IMR-90 (cell line): ENCODE measurements at regions not wholly inside any gene's neighbourhood (a gene's known extent, or its start where the extent isn't known, plus 50 kb on each side); places are given as distances from the start of the nearest gene placed in this dataset.

ENCODE experiments used
- ATAC-seq: fragments of 200-7000 bp; cut with Tn5 transposase; 2 replicates; pipeline ENCODE4 v1.9.1; 2020; ENCODE audit warnings: low read depth, mild to moderate bottlenecking, moderate library complexity
- BruUV-seq: library from RNA; stranded (reverse); fragments of 400-500 nt; replicated peaks from 2 replicates; lab custom pipeline; 2021; lab: Mats Ljungman, UMichigan
- CTCF ChIA-PET: fragments of 300-600 bp; formaldehyde crosslinking; extraction: SDS; loops from one replicate; lab custom pipeline; 2021; ENCODE audit warnings: antibody characterized with exemption; lab: Yijun Ruan, JAX
- POLR2A ChIA-PET: fragments of 300-600 bp; sonication (Branson Sonifier 250); formaldehyde crosslinking; loops from one replicate; lab custom pipeline; 2022; ENCODE audit warnings: antibody characterized with exemption; ENCODE audit not compliant: unreplicated experiment; lab: Charles Lee
- DNase-seq: peaks from one replicate; pipeline ENCODE4 v3.0.0; 2013
- H2AFZ ChIP-seq: replicated peaks from 2 replicates; pipeline ENCODE3; 2013; ENCODE audit warnings: low read length, mild to moderate bottlenecking; ENCODE audit not compliant: poor library complexity
- H2AK5ac ChIP-seq: 2 replicates; pipeline ENCODE4 v1.6.1; 2013; ENCODE audit warnings: low read depth, low read length, inconsistent platforms
- H2AK9ac ChIP-seq: replicated peaks from 2 replicates; pipeline ENCODE3; 2013; ENCODE audit warnings: mild to moderate bottlenecking, low read depth, low read length, moderate library complexity; ENCODE audit not compliant: poor library complexity
- H2BK120ac ChIP-seq: 2 replicates; pipeline ENCODE4 v1.6.1; 2013; ENCODE audit warnings: low read depth, low read length, inconsistent platforms
- H2BK15ac ChIP-seq: 3 replicates; pipeline ENCODE4 v1.6.1; 2013; ENCODE audit warnings: low read depth, low read length, inconsistent platforms
- H2BK20ac ChIP-seq: 2 replicates; pipeline ENCODE4 v1.6.1; 2013; ENCODE audit warnings: low read depth, mild to moderate bottlenecking, inconsistent platforms, low read length, moderate library complexity
- H2BK5ac ChIP-seq: 2 replicates; pipeline ENCODE4 v1.6.1; 2013; ENCODE audit warnings: mild to moderate bottlenecking, low read depth, low read length, inconsistent platforms; ENCODE audit not compliant: poor library complexity, severe bottlenecking
- H3K14ac ChIP-seq: replicated peaks from 2 replicates; pipeline ENCODE4 v1.6.1; 2013; ENCODE audit warnings: low read depth, low read length, inconsistent platforms
- H3K18ac ChIP-seq: 2 replicates; pipeline ENCODE4 v1.6.1; 2013; ENCODE audit warnings: low read depth, low read length, control low read depth
- H3K23ac ChIP-seq: 2 replicates; pipeline ENCODE4 v1.6.1; 2013; ENCODE audit warnings: low read depth, low read length, inconsistent platforms
- H3K27ac ChIP-seq: 2 replicates; pipeline ENCODE4 v1.5.1; 2013; ENCODE audit warnings: mild to moderate bottlenecking, control low read depth, low read length; ENCODE audit not compliant: insufficient read depth
- H3K27me3 ChIP-seq: 2 replicates; pipeline ENCODE4 v1.6.1; 2013; ENCODE audit warnings: low read length; ENCODE audit not compliant: control insufficient read depth, insufficient read depth
- H3K36me3 ChIP-seq: 2 replicates; pipeline ENCODE4 v1.6.1; 2013; ENCODE audit warnings: low read length, mixed read lengths; ENCODE audit not compliant: control insufficient read depth, insufficient read depth
- H3K4ac ChIP-seq: 2 replicates; pipeline ENCODE4 v1.6.1; 2013; ENCODE audit warnings: low read depth, low read length, inconsistent platforms
- H3K4me1 ChIP-seq: 2 replicates; pipeline ENCODE4 v1.6.1; 2013; ENCODE audit warnings: low read length, mixed read lengths; ENCODE audit not compliant: control insufficient read depth, insufficient read depth
- H3K4me2 ChIP-seq: 2 replicates; pipeline ENCODE4 v1.6.1; 2013; ENCODE audit warnings: low read depth, mild to moderate bottlenecking, control low read depth, low read length, moderate library complexity
- H3K4me3 ChIP-seq: 2 replicates; pipeline ENCODE4 v1.5.1; 2013; ENCODE audit warnings: low read depth, mild to moderate bottlenecking, control low read depth, low read length, moderate library complexity; ENCODE audit not compliant: insufficient read depth
- H3K56ac ChIP-seq: 2 replicates; pipeline ENCODE4 v1.6.1; 2013; ENCODE audit warnings: low read length, inconsistent platforms; ENCODE audit not compliant: insufficient read depth; ENCODE audit errors: extremely low read depth
- H3K79me1 ChIP-seq, 2 experiments: 2 replicates each; pipeline ENCODE4 v1.6.1; 2013; ENCODE audit warnings: low read length in 2 of 2, inconsistent platforms in 1 of 2, low read depth in 1 of 2
- H3K9ac ChIP-seq: 2 replicates; pipeline ENCODE4 v1.6.1; 2013; ENCODE audit warnings: low read depth, low read length, control low read depth
- H3K9me1 ChIP-seq: 2 replicates; pipeline ENCODE4 v1.6.1; 2013; ENCODE audit warnings: low read length, inconsistent platforms; ENCODE audit not compliant: insufficient read depth
- H3K9me3 ChIP-seq: 2 replicates; pipeline ENCODE4 v1.6.1; 2013; ENCODE audit warnings: low read length; ENCODE audit not compliant: control insufficient read depth, insufficient read depth
- H4K20me1 ChIP-seq: 2 replicates; pipeline ENCODE4 v1.6.1; 2013; ENCODE audit warnings: low read length, inconsistent platforms; ENCODE audit not compliant: insufficient read depth
- H4K5ac ChIP-seq: 2 replicates; pipeline ENCODE4 v1.6.1; 2013; ENCODE audit warnings: mild to moderate bottlenecking, low read depth, low read length, control low read depth
- H4K8ac ChIP-seq, 2 experiments: 2 replicates each; pipeline ENCODE4 v1.6.1; 2013; ENCODE audit warnings: low read depth in 2 of 2, low read length in 2 of 2, control low read depth in 1 of 2, inconsistent platforms in 1 of 2
- H4K91ac ChIP-seq: 2 replicates; pipeline ENCODE4 v1.6.1; 2013; ENCODE audit warnings: low read depth, low read length, inconsistent platforms; ENCODE audit not compliant: insufficient read depth
- BHLHE40 ChIP-seq: fragments of 150-350 bp; IDR thresholded peaks from 2 replicates; pipeline ENCODE4 v1.6.1; 2016; ENCODE audit warnings: mild to moderate bottlenecking, low read depth, low read length
- CEBPB ChIP-seq: IDR thresholded peaks from 2 replicates; pipeline ENCODE4 v1.6.1; 2012; ENCODE audit warnings: low read depth, low read length, improper control_type of control experiment
- CHD1 ChIP-seq: IDR thresholded peaks from 2 replicates; pipeline ENCODE4 v1.6.1; 2012; ENCODE audit warnings: low read depth, low read length, improper control_type of control experiment
- CTCF ChIP-seq: conservative IDR thresholded peaks from 2 replicates; pipeline ENCODE4 v1.5.1; 2012; ENCODE audit warnings: mild to moderate bottlenecking, low read depth, low read length, improper control_type of control experiment
- FOS ChIP-seq: fragments of 150-350 bp; IDR thresholded peaks from 2 replicates; pipeline ENCODE4 v1.6.1; 2016; ENCODE audit warnings: low read depth, low read length
- MAFK ChIP-seq: IDR thresholded peaks from 2 replicates; pipeline ENCODE4 v1.6.1; 2012; ENCODE audit warnings: low read depth, low read length, improper control_type of control experiment
- MAZ ChIP-seq: IDR thresholded peaks from 2 replicates; pipeline ENCODE4 v1.6.1; 2012; ENCODE audit warnings: low read depth, mild to moderate bottlenecking, low read length, improper control_type of control experiment, moderate library complexity, borderline replicate concordance
- MXI1 ChIP-seq: IDR thresholded peaks from 2 replicates; pipeline ENCODE4 v1.6.1; 2012; ENCODE audit warnings: low read depth, mild to moderate bottlenecking, low read length, moderate library complexity, borderline replicate concordance
- NFE2L2 ChIP-seq: fragments of 150-350 bp; IDR thresholded peaks from 2 replicates; pipeline ENCODE4 v1.6.1; 2016; ENCODE audit warnings: low read depth, mild to moderate bottlenecking, low read length
- POLR2A ChIP-seq: IDR thresholded peaks from 2 replicates; pipeline ENCODE4 v1.6.1; 2012; ENCODE audit warnings: mild to moderate bottlenecking, low read depth, low read length
- RAD21 ChIP-seq: IDR thresholded peaks from 2 replicates; pipeline ENCODE4 v1.6.1; 2012; ENCODE audit warnings: low read length, improper control_type of control experiment
- RCOR1 ChIP-seq: IDR thresholded peaks from 2 replicates; pipeline ENCODE4 v1.6.1; 2012; ENCODE audit warnings: mild to moderate bottlenecking, low read length, improper control_type of control experiment; ENCODE audit not compliant: insufficient replicate concordance
- RFX5 ChIP-seq: IDR thresholded peaks from 2 replicates; pipeline ENCODE4 v1.8.0; 2012; ENCODE audit warnings: low read depth, mild to moderate bottlenecking, low read length, moderate library complexity
- SMC3 ChIP-seq: fragments of 150-350 bp; IDR thresholded peaks from 2 replicates; pipeline ENCODE4 v1.6.1; 2016; ENCODE audit warnings: low read depth, mild to moderate bottlenecking, antibody characterized with exemption, low read length, moderate library complexity
- USF2 ChIP-seq: fragments of 150-350 bp; IDR thresholded peaks from 2 replicates; pipeline ENCODE4 v1.6.1; 2017; ENCODE audit warnings: mild to moderate bottlenecking, antibody characterized with exemption, low read length, low read depth
- WGBS, 2 experiments: methylation state at CpG; one replicate each; pipeline versions ENCODE4 v1.1.5 to v1.1.7; 2013; ENCODE audit warnings: missing lambda C conversion rate in 2 of 2; ENCODE audit not compliant: insufficient read length in 1 of 2; ENCODE audit errors: extremely low coverage in 2 of 2; 5-methylcytosine and 5-hydroxymethylcytosine counted together
- dilution Hi-C: fragments of 300-500 bp; cut with HindIII; formaldehyde crosslinking; loops from one replicate; pipeline ENCODE4 v1.14.3; 2018; ENCODE audit warnings: low sequenced_read_pairs; ENCODE audit not compliant: unreplicated experiment
- in situ Hi-C: fragments of 300-500 bp; cut with MboI; formaldehyde crosslinking; loops from 3 replicates; pipeline ENCODE4 v1.14.3; 2019; ENCODE audit warnings: low sequenced_read_pairs, inconsistent platforms, mixed read lengths
- intact Hi-C: fragments of 100-400 bp; cut with micrococcal nuclease; formaldehyde crosslinking; loops from 2 replicates; pipeline ENCODE4 v1.10.0; 2022
- TF ChIP-seq, protein P1 (sequence below): fragments of 150-350 bp; IDR thresholded peaks from 2 replicates; pipeline ENCODE4 v1.6.1; 2016; ENCODE audit warnings: low read depth, mild to moderate bottlenecking, low read length, moderate library complexity, borderline replicate concordance

DNA sequence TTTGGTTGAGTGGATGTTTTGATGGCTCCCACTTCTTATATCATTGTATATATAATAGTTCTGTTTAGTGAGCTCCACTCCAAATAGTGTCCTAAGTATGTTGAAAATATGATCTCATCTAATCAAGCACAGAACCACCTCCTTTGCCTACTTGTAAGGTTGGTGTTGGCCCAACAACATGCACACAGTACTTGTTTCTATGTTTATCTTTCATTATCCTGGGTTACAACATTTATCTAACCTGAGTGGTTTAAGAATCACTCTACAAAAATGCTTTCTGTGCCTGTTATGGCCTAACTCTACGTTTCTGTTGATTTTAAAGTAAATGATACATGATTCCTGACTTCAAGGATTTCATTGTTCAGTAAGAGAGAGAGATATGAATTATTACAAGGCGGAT lies 281.9 kb downstream of the FIGN start:
- TF ChIP-seq FOS (no peak), CHD1 (no peak), USF2 (no peak), CTCF (no peak), RCOR1 (no peak), POLR2A (no peak), MAFK (no peak), MXI1 (no peak), NFE2L2 (no peak), RAD21 (no peak), CEBPB (no peak), BHLHE40 (no peak), RFX5 (no peak), MAZ (no peak), SMC3 (no peak)
- TF ChIP-seq, protein P1, sequence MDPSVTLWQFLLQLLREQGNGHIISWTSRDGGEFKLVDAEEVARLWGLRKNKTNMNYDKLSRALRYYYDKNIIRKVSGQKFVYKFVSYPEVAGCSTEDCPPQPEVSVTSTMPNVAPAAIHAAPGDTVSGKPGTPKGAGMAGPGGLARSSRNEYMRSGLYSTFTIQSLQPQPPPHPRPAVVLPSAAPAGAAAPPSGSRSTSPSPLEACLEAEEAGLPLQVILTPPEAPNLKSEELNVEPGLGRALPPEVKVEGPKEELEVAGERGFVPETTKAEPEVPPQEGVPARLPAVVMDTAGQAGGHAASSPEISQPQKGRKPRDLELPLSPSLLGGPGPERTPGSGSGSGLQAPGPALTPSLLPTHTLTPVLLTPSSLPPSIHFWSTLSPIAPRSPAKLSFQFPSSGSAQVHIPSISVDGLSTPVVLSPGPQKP: no peak
- H2BK20ac ChIP-seq: no peak overlapping the region
- H3K79me1 ChIP-seq: no peaks in the 10 kb centered on the region
- H3K4ac ChIP-seq: no peak overlapping the region
- H3K23ac ChIP-seq: no peak overlapping the region
- no peaks in the 10 kb centered on the region for H3K9me1 ChIP-seq
- H4K20me1 ChIP-seq: no peaks in the 10 kb centered on the region
- no peak overlapping the region for H3K27ac ChIP-seq
- H3K4me2 ChIP-seq: no peak overlapping the region
- dilution Hi-C loops: no loop called here
- H2BK5ac ChIP-seq: no peak overlapping the region
- H2AFZ ChIP-seq: no peak overlapping the region
- no CpG with 5 or more reads among the region's 2 CpGs for WGBS, 2 experiments
- H4K91ac ChIP-seq: no peak overlapping the region
- ChIA-PET CTCF (no interaction called here), POLR2A (no interaction called here)
- no peak overlapping the region for H2AK5ac ChIP-seq
- H3K36me3 ChIP-seq: no peaks in the 10 kb centered on the region
- no peak overlapping the region for H3K14ac ChIP-seq
- no peaks in the 10 kb centered on the region for H3K4me1 ChIP-seq
- H3K9ac ChIP-seq: no peak overlapping the region
- no peaks in the 10 kb centered on the region for H3K9me3 ChIP-seq
- no peak for ATAC-seq
- H3K4me3 ChIP-seq: no peak overlapping the region
- no peak overlapping the region for H3K18ac ChIP-seq
- no peak for DNase-seq
- no TSS peak for BruUV-seq
- intact Hi-C loops: no loop called here
- no peak overlapping the region for H2AK9ac ChIP-seq
- H2BK15ac ChIP-seq: no peak overlapping the region
- no peak overlapping the region for H3K56ac ChIP-seq
- no peaks in the 10 kb centered on the region for H3K27me3 ChIP-seq
- H2BK120ac ChIP-seq: no peak overlapping the region
- no peak overlapping the region for H4K5ac ChIP-seq
- in situ Hi-C loops: no loop called here
- H4K8ac ChIP-seq: no peak overlapping the region
